Fibroblast of the aortic adventitia (primary cell): ENCODE measurements at regions not wholly inside any gene's neighbourhood (a gene's known extent, or its start where the extent isn't known, plus 50 kb on each side); places are given as distances from the start of the nearest gene placed in this dataset.

Source experiments
- DNase-seq: peaks from one replicate; pipeline ENCODE4 v3.0.0-alpha.2; 2010; ENCODE audit warnings: low read depth
- H3K4me3 ChIP-seq: 2 replicates; pipeline ENCODE4 v1.5.1; 2011; ENCODE audit warnings: low read depth, mild to moderate bottlenecking, control low read depth, low read length, moderate library complexity
- TF ChIP-seq, protein P1 (sequence below): IDR thresholded peaks from 2 replicates; pipeline ENCODE4 v1.5.1; 2011; ENCODE audit warnings: mild to moderate bottlenecking, low read length, control low read depth, inconsistent platforms; ENCODE audit not compliant: insufficient read depth

DNA sequence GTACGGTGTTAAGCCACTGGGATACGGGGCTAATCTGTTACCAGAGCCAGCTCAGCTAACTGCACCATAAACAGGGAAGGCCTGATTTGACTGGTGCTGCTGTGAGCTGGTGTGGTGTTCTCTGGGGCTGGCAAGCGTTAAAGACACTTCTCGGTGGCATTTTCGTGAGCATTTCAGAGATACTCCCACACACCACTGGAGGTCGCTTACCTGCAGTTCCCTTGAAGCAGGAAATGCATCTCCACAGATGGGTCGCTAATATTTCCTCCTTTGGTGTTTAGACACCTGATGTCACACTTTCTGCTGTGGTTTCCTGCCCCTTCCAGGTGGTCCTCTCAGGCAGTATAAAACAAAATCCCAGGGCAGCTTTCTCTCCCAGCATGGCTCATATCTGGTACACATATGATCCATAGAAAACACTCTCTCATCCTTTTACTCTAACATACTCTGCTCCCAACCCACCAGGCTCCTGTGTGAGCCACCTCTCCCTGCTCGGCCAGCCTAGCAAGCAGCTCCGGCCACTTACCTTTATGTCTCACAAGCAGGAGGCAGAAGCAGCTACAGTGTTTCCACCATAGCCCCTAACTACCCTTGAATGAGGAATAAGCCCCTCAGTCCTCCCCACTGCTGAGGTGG, 129.9 kb upstream of the GRIN2B start:
- H3K4me3 ChIP-seq, result no peak overlapping the region
- no peak for DNase-seq
- TF ChIP-seq, protein P1, sequence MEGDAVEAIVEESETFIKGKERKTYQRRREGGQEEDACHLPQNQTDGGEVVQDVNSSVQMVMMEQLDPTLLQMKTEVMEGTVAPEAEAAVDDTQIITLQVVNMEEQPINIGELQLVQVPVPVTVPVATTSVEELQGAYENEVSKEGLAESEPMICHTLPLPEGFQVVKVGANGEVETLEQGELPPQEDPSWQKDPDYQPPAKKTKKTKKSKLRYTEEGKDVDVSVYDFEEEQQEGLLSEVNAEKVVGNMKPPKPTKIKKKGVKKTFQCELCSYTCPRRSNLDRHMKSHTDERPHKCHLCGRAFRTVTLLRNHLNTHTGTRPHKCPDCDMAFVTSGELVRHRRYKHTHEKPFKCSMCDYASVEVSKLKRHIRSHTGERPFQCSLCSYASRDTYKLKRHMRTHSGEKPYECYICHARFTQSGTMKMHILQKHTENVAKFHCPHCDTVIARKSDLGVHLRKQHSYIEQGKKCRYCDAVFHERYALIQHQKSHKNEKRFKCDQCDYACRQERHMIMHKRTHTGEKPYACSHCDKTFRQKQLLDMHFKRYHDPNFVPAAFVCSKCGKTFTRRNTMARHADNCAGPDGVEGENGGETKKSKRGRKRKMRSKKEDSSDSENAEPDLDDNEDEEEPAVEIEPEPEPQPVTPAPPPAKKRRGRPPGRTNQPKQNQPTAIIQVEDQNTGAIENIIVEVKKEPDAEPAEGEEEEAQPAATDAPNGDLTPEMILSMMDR, result no peak

DNA sequence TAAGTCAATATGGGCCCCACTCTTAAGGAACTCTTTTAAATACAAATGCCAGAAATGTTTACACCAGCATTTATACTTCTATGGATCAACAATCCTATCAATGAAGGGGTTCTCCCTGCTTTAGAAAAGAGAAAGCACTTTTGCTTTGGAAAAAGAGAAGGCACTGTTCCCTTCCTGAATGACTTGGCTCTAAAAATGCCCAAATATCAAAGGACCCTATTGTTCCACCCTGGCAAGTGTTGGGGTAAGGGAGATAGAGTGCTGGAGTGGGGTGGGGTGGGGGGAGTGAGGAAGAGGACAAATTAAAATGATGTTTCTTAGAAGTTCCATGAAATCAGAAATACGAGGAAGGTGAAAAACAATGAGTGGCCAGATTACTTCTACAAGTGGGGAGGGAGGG, 131.6 kb upstream of the GRIN2B start:
- TF ChIP-seq, protein P1, result no peak
- no peak for DNase-seq
- H3K4me3 ChIP-seq, result no peak overlapping the region

DNA sequence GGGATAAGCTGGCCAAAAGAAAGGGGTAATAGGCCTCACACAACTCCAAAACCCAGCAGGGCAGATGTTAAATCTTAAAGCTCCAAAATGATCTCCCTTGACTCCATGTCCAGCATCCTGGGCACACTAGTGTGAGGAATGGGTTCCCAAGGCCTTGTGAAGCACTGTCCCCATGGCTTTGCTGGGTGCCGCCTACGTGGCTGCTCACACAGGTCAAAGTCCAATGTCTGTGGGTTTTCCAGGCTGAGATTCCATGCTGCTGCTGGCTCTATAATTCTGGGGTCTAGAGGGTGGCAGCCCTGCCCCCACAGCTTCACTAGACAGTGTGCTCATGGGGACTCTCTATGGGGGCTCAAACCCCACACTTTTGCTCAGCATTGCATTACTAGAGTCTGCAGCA, 145.3 kb upstream of the GRIN2B start:
- no peak overlapping the region for H3K4me3 ChIP-seq
- no peak for DNase-seq
- TF ChIP-seq, protein P1, result no peak

DNA sequence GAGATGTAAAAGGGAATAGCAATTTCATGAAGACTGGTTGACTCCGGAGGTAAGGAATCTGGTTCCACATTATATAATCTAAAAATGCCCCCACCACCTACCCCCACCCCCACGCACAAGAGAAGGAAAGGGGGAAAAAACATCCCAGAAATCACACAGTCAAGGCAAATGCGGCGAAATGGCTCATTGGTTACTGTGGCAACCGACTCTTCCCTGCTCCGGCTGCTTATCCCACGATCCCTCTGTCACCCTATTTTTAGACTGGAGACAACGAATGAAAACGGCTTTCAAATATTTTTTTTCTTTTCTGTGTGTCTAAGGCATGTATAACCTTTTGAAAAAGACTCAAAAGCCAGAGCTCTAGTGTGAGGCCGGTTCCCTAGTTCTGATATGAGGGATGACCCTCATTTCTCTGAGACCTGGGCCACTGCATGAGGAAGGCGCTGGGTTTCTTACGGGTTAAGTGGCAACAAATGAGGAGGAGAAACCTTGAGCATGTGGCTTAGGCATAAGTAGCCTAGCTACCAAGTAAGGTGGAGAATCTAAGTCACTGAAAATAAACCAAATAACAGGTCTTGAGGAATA, 148.3 kb upstream of the GRIN2B start:
- TF ChIP-seq, protein P1, result no peak
- DNase-seq, result no peak
- no peak overlapping the region for H3K4me3 ChIP-seq

DNA sequence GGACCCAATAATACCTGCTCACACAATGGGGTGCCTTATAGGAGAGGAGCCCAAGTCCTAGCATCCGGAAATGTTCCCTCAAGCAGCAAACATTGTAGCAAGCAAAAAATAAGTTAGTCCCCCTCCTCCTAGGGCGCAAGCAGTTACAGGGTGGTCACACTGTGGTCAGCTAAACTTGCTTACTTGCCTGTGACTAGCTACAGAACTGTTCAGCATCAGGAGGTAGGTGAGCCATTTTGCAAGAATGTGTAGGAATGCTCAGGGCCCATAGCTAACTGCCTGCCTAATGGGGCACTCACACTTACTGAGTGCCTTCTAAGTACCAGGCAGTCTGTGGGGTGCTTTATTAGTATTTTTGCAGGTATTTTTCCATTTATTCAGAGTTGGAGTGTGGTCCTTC, 154.6 kb upstream of the GRIN2B start:
- TF ChIP-seq, protein P1, result no peak
- H3K4me3 ChIP-seq, result no peak overlapping the region
- DNase-seq, result no peak

DNA sequence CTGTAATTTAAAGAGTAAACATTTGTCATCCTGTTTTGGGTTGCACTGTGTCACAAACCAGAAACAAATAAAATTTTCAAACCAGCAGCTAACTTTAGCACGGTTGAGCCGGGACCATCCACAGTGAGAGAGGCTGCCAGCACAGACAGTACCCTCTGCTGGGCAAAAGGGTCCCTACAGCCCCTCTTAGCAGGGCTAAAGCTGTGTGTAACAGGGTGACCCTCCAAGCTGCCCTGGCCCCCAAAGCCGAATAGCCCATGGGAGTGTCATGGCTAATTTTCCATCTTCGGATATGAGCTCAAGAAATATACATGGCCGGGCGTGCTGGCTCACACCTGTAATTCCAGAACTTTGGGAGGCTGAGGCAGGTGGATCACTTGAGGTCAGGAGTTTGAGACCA, 157.1 kb upstream of the GRIN2B start:
- TF ChIP-seq, protein P1, result no peak
- no peak overlapping the region for H3K4me3 ChIP-seq
- DNase-seq, result no peak
